ENCODE measurements at regions not wholly inside any gene's neighbourhood (a gene's known extent, or its start where the extent isn't known, plus 50 kb on each side); places are given as distances from the start of the nearest gene placed in this dataset.

DNA sequence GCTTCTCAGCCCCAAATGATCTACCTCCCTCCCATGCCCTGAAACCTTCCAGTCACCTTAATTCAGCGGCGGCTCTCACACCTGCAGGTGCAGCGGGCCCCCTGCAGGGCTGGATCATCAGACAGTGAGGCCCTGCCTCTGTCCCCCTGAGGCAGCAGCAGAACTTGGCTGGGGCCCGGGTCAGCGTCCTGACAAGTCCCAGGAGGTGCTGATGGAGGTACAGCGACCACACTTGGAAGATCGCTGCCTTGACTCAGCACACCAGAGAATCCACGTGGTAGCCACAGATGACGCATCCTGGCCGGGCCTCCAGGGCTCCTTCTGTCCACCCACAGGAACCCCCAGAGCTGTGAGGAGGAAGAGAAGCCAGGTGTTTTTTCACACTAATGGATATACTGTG is 116.4 kb upstream of the THBS2 start:
- no peaks in the 10 kb centered on the region for H3K36me3 ChIP-seq (ENCODE audit: insufficient read depth, low read length)
- no peak for TF ChIP-seq EZH2 (IDR thresholded peaks at IDR 0.05; ENCODE audit: borderline replicate concordance, low read depth, low read length, severe bottlenecking)
- TF ChIP-seq, protein P1, sequence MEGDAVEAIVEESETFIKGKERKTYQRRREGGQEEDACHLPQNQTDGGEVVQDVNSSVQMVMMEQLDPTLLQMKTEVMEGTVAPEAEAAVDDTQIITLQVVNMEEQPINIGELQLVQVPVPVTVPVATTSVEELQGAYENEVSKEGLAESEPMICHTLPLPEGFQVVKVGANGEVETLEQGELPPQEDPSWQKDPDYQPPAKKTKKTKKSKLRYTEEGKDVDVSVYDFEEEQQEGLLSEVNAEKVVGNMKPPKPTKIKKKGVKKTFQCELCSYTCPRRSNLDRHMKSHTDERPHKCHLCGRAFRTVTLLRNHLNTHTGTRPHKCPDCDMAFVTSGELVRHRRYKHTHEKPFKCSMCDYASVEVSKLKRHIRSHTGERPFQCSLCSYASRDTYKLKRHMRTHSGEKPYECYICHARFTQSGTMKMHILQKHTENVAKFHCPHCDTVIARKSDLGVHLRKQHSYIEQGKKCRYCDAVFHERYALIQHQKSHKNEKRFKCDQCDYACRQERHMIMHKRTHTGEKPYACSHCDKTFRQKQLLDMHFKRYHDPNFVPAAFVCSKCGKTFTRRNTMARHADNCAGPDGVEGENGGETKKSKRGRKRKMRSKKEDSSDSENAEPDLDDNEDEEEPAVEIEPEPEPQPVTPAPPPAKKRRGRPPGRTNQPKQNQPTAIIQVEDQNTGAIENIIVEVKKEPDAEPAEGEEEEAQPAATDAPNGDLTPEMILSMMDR (IDR thresholded peaks at IDR 0.05; ENCODE audit: borderline replicate concordance, extremely low read depth, low read length, poor library complexity, severe bottlenecking): no peak
- H3K79me2 ChIP-seq (ENCODE audit: insufficient read depth, low read length): no peaks in the 10 kb centered on the region
- no peak overlapping the region for H3K4me3 ChIP-seq (ENCODE audit: low read depth in 1 of 2, low read length in 2 of 2)
- ATAC-seq (ENCODE audit: insufficient read depth, low read depth) (0 out of 3 replicates have a peak, but pooled peaks have one; percentile 27), DNase-seq (no peak)
- no peak overlapping the region for H3K9ac ChIP-seq (ENCODE audit: low read depth, low read length)
- H3K4me2 ChIP-seq (ENCODE audit: insufficient read depth, low read length): no peak overlapping the region
- no peak overlapping the region for H2AFZ ChIP-seq (ENCODE audit: low read depth, low read length)
- no peaks in the 10 kb centered on the region for H3K27me3 ChIP-seq (ENCODE audit: insufficient read depth, low read length, poor library complexity)
- no peaks in the 10 kb centered on the region for H3K9me3 ChIP-seq (ENCODE audit: insufficient read depth, low read length, severe bottlenecking)
- H3K4me1 ChIP-seq (ENCODE audit: insufficient read depth, low read length): no peaks in the 10 kb centered on the region
- no peak overlapping the region for H3K27ac ChIP-seq (ENCODE audit: low read length)
- no peaks in the 10 kb centered on the region; the same call in 1 of the 2 replicates for H4K20me1 ChIP-seq (ENCODE audit: insufficient read depth, low read length)

DNA sequence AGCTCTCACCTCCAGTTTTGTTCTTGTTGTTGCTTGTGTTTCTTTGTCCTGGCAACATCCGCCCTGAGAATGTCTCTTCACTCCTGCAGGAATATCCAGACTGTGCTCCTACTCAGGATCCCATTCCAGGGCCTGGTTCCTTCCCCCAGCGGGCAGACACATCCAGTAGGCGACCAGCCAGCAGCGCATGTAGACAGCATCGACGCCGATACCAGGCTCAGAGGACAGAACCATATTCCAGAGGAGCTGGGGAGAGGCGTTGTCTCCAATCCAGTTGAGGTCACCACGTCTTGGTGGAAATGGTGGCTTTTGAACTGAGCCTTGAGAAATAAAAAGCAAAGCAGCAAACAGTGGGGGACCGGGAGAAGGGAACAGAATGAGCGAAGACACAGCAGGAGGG is 114.6 kb upstream of the THBS2 start:
- H3K36me3 ChIP-seq (ENCODE audit: insufficient read depth, low read length): no peaks in the 10 kb centered on the region
- H3K9ac ChIP-seq (ENCODE audit: low read depth, low read length): no peak overlapping the region
- DNase-seq (no peak), ATAC-seq (ENCODE audit: insufficient read depth, low read depth) (no peak)
- H3K4me2 ChIP-seq (ENCODE audit: insufficient read depth, low read length): no peak overlapping the region
- no peak overlapping the region for H3K4me3 ChIP-seq (ENCODE audit: low read depth in 1 of 2, low read length in 2 of 2)
- H4K20me1 ChIP-seq (ENCODE audit: insufficient read depth, low read length): no peaks in the 10 kb centered on the region; the same call in 1 of the 2 replicates
- no peaks in the 10 kb centered on the region for H3K27me3 ChIP-seq (ENCODE audit: insufficient read depth, low read length, poor library complexity)
- no peaks in the 10 kb centered on the region for H3K9me3 ChIP-seq (ENCODE audit: insufficient read depth, low read length, severe bottlenecking)
- H3K79me2 ChIP-seq (ENCODE audit: insufficient read depth, low read length): no peaks in the 10 kb centered on the region
- TF ChIP-seq, protein P1 (IDR thresholded peaks at IDR 0.05; ENCODE audit: borderline replicate concordance, extremely low read depth, low read length, poor library complexity, severe bottlenecking): no peak
- TF ChIP-seq EZH2 (IDR thresholded peaks at IDR 0.05; ENCODE audit: borderline replicate concordance, low read depth, low read length, severe bottlenecking): no peak
- no peak overlapping the region for H3K27ac ChIP-seq (ENCODE audit: low read length)
- no peaks in the 10 kb centered on the region for H3K4me1 ChIP-seq (ENCODE audit: insufficient read depth, low read length)
- no peak overlapping the region for H2AFZ ChIP-seq (ENCODE audit: low read depth, low read length)

DNA sequence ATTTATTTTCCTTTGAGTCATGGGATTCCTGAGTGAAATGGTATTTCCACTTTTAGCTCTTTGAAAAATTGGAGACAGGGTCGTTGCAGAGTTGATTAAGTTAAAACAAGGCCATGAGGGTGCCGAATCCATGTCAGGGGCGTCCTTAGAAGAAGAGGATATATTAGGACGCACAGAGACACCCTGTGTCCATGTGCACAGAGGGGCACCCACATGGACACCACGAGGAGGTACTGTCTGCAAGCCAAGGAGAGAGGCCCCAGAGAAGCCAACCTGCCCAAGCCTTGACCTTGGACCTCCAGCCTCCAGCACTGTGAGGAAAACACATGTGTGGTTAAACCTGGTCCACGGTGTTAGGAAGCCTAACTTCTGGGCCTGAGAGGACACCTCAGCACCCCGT is 113.9 kb upstream of the THBS2 start:
- TF ChIP-seq, protein P1 (IDR thresholded peaks at IDR 0.05; ENCODE audit: borderline replicate concordance, extremely low read depth, low read length, poor library complexity, severe bottlenecking): no peak
- TF ChIP-seq EZH2 (IDR thresholded peaks at IDR 0.05; ENCODE audit: borderline replicate concordance, low read depth, low read length, severe bottlenecking): no peak
- H4K20me1 ChIP-seq (ENCODE audit: insufficient read depth, low read length): no peaks in the 10 kb centered on the region; the same call in 1 of the 2 replicates
- H3K36me3 ChIP-seq (ENCODE audit: insufficient read depth, low read length): no peaks in the 10 kb centered on the region
- no peak overlapping the region for H3K27ac ChIP-seq (ENCODE audit: low read length)
- H3K4me1 ChIP-seq (ENCODE audit: insufficient read depth, low read length): no peaks in the 10 kb centered on the region
- no peak overlapping the region for H2AFZ ChIP-seq (ENCODE audit: low read depth, low read length)
- H3K4me3 ChIP-seq (ENCODE audit: low read depth in 1 of 2, low read length in 2 of 2): no peak overlapping the region
- ATAC-seq (ENCODE audit: insufficient read depth, low read depth): no peak
- no peaks in the 10 kb centered on the region for H3K9me3 ChIP-seq (ENCODE audit: insufficient read depth, low read length, severe bottlenecking)
- DNase-seq: no peak
- H3K4me2 ChIP-seq (ENCODE audit: insufficient read depth, low read length): no peak overlapping the region
- no peaks in the 10 kb centered on the region for H3K79me2 ChIP-seq (ENCODE audit: insufficient read depth, low read length)
- no peak overlapping the region for H3K9ac ChIP-seq (ENCODE audit: low read depth, low read length)
- H3K27me3 ChIP-seq (ENCODE audit: insufficient read depth, low read length, poor library complexity): no peaks in the 10 kb centered on the region
